SK-N-MC (cell line): ENCODE measurements at regions not wholly inside any gene's neighbourhood (a gene's known extent, or its start where the extent isn't known, plus 50 kb on each side); places are given as distances from the start of the nearest gene placed in this dataset.

Experiments used
- EZH2 ChIP-seq: fragments of 200-600 bp; sonication (generic); IDR thresholded peaks from one replicate; pipeline ENCODE4 v1.6.1; 2017; ENCODE audit warnings: antibody characterized with exemption
- POLR2AphosphoS5 ChIP-seq: IDR thresholded peaks from 2 replicates; pipeline ENCODE4 v1.6.1; 2012; ENCODE audit warnings: mild to moderate bottlenecking, low read depth, low read length, borderline replicate concordance

DNA sequence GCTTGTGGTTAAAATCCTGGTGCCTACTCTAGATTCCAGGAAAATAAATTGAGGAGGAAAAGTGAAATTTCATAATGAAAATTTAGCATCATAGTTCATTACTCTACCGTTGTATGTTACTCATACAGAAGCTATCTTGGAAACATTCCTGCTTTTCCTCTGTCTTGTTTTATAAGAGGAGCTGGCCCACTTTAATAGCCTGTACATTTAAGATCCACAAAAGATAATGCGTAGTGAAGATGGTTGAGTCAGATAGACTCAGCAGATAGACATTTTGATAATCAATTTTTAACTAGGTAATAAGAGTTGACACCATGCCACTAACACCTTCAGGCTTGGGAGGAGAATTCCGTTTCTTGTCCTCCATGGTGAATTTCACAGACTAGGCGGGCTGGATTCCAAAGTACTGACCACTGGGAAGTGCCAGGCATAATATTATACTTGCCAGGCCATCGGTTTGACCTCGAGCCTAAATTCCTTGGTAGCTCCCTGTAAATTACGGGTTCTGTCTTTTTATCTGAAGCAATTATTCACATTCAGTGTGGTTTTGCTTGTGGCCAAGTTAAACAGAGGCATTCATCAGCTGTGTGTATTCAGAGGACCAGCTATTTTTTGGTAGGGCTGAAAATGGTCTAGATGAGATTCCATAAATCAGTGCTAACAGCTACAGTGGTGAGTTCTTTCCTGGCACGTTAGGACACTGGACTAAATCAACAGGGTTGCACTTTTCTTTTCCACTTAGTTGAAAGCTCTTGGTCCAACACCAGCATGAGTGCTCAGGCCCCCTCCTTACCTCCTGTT lies 111.9 kb upstream of the KAZN start:
- TF ChIP-seq EZH2: no peak
- no peak for TF ChIP-seq POLR2AphosphoS5
